HepG2 (cell line): ENCODE measurements at regions not wholly inside any gene's neighbourhood (a gene's known extent, or its start where the extent isn't known, plus 50 kb on each side); places are given as distances from the start of the nearest gene placed in this dataset.
"Not testable (repeated sequence)": the region's sequence is repeated elsewhere in the genome, so short reads cannot be mapped to it uniquely, and the experiment has no call there.

Experiments
- CREB1 ChIP-seq, 2 experiments: fragments of 450-650 bp in 1 of 2; IDR thresholded peaks; 2 replicates each; pipeline ENCODE4 v1.6.1; 2016 to 2017; ENCODE audit warnings: control low read depth in 1 of 2, mild to moderate bottlenecking in 1 of 2, missing compliant biosample characterization in 1 of 2, missing genetic modification characterization in 1 of 2
- CREM ChIP-seq, 2 experiments: sonication (generic) in 1 of 2; formaldehyde crosslinking in 1 of 2; IDR thresholded peaks; 2 replicates each; pipeline versions ENCODE4 v1.4.0 to v1.6.1; 2016 to 2020; ENCODE audit warnings: antibody characterized with exemption in 1 of 2, mild to moderate bottlenecking in 1 of 2, missing genetic modification reagents in 1 of 2
- EP300 ChIP-seq, 3 experiments: sonication (generic) in 1 of 3; formaldehyde crosslinking in 1 of 3; IDR thresholded peaks; 2 replicates each; pipeline versions ENCODE4 v1.5.1 to v1.6.1; 2011 to 2020; ENCODE audit warnings: low read depth in 2 of 3, low read length in 2 of 3, borderline replicate concordance in 1 of 3, improper control_type of control experiment in 1 of 3, mild to moderate bottlenecking in 1 of 3, missing genetic modification reagents in 1 of 3, moderate library complexity in 1 of 3
- FOXA1 ChIP-seq, 2 experiments: fragments of 450-650 bp in 1 of 2; sonication (generic) in 1 of 2; formaldehyde crosslinking in 1 of 2; IDR thresholded peaks; 2 replicates each; pipeline versions ENCODE4 v1.4.0 to v1.6.1; 2016 to 2020; ENCODE audit warnings: missing genetic modification reagents in 1 of 2
- FOXM1 ChIP-seq: sonication (generic); formaldehyde crosslinking; IDR thresholded peaks from 2 replicates; pipeline ENCODE4 v1.5.0; 2020; ENCODE audit warnings: missing genetic modification reagents
- GABPA ChIP-seq, 2 experiments: IDR thresholded peaks; 2 replicates each; pipeline ENCODE4 v1.6.1; 2011 to 2016; ENCODE audit warnings: low read depth in 2 of 2, low read length in 1 of 2, missing biosample characterization in 1 of 2, missing genetic modification characterization in 1 of 2
- JUND ChIP-seq: sonication (generic); formaldehyde crosslinking; IDR thresholded peaks from 2 replicates; pipeline ENCODE4 v1.8.0; 2022; ENCODE audit warnings: mild to moderate bottlenecking, missing genetic modification reagents
- PITX1 ChIP-seq: sonication (generic); formaldehyde crosslinking; IDR thresholded peaks from 2 replicates; pipeline ENCODE4 v1.5.1; 2020; ENCODE audit warnings: mild to moderate bottlenecking, missing genetic modification reagents
- RELA ChIP-seq: sonication (generic); formaldehyde crosslinking; IDR thresholded peaks from 2 replicates; pipeline ENCODE4 v1.4.0; 2020; ENCODE audit warnings: missing genetic modification reagents
- ZNF20 ChIP-seq: sonication (generic); formaldehyde crosslinking; IDR thresholded peaks from 2 replicates; pipeline ENCODE4 v1.4.0; 2020; ENCODE audit warnings: mild to moderate bottlenecking, moderate library complexity, missing genetic modification reagents
- TF ChIP-seq, protein P1 (sequence below): IDR thresholded peaks from 2 replicates; pipeline ENCODE4 v1.6.1; 2012; ENCODE audit warnings: inconsistent platforms
- TF ChIP-seq, protein P2 (sequence below): sonication (generic); formaldehyde crosslinking; IDR thresholded peaks from 2 replicates; pipeline ENCODE4 v1.5.0; 2020; ENCODE audit warnings: mild to moderate bottlenecking, missing genetic modification reagents, moderate library complexity

DNA sequence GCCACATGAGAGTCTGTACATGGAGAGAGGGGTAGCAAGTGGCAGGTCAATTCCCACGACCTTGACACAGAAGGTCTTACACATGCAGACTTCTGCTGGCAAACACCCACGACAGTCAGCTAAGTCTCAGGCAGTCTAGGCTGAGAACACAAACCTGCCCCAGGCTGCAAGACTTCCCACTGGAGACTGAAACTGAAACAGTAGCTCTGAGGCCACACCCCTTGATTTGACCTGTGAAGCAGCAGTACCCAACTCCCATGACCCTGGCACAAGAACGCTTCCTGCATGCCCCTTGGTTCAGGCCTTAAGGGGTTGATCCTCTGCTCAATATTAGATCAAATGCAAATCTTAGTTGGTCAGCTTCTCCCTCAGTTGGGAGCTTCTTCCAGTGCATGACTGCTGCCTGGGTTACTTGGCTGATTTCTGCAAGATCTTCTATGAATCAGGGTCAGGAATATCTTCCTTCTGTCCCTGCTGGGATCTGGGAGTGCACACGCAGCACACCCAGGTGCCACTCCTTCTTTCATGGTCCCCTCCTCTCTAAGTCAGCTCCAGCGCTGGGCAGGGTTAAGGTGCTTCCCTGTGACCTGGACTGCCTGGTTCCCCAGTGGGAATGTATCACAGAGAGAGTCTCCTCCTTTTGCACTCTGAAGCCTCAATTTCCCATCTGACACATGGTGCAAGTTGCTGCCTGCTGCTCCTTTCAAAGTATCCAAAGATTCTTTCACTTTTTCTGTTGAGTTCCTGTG is 403.9 kb upstream of the NPAP1 start:
- TF ChIP-seq, protein P1, sequence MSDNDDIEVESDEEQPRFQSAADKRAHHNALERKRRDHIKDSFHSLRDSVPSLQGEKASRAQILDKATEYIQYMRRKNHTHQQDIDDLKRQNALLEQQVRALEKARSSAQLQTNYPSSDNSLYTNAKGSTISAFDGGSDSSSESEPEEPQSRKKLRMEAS = not testable (repeated sequence)
- TF ChIP-seq, protein P2, sequence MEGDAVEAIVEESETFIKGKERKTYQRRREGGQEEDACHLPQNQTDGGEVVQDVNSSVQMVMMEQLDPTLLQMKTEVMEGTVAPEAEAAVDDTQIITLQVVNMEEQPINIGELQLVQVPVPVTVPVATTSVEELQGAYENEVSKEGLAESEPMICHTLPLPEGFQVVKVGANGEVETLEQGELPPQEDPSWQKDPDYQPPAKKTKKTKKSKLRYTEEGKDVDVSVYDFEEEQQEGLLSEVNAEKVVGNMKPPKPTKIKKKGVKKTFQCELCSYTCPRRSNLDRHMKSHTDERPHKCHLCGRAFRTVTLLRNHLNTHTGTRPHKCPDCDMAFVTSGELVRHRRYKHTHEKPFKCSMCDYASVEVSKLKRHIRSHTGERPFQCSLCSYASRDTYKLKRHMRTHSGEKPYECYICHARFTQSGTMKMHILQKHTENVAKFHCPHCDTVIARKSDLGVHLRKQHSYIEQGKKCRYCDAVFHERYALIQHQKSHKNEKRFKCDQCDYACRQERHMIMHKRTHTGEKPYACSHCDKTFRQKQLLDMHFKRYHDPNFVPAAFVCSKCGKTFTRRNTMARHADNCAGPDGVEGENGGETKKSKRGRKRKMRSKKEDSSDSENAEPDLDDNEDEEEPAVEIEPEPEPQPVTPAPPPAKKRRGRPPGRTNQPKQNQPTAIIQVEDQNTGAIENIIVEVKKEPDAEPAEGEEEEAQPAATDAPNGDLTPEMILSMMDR (CRISPR knock-in tag) = not testable (repeated sequence)
- TF ChIP-seq EP300 (IDR thresholded peaks at IDR 0.05; ENCODE audit: low read depth in 2 of 2, low read length in 2 of 2); EP300 (CRISPR knock-in tag; IDR thresholded peaks at IDR 0.05; ENCODE audit: borderline replicate concordance); CREB1 (IDR thresholded peaks at IDR 0.05); CREB1 (CRISPR knock-in tag; IDR thresholded peaks at IDR 0.05); RELA; PITX1 (CRISPR knock-in tag); CREM (IDR thresholded peaks at IDR 0.05); CREM (CRISPR knock-in tag; IDR thresholded peaks at IDR 0.05); ZNF20; JUND (CRISPR knock-in tag); FOXA1 (IDR thresholded peaks at IDR 0.05); FOXA1 (CRISPR knock-in tag; IDR thresholded peaks at IDR 0.05); GABPA (IDR thresholded peaks at IDR 0.05; ENCODE audit: low read depth, low read length); GABPA (CRISPR knock-in tag; IDR thresholded peaks at IDR 0.05; ENCODE audit: low read depth); FOXM1 (CRISPR knock-in tag): not testable (repeated sequence)
